ENCODE measurements at regions not wholly inside any gene's neighbourhood (a gene's known extent, or its start where the extent isn't known, plus 50 kb on each side); places are given as distances from the start of the nearest gene placed in this dataset.

DNA sequence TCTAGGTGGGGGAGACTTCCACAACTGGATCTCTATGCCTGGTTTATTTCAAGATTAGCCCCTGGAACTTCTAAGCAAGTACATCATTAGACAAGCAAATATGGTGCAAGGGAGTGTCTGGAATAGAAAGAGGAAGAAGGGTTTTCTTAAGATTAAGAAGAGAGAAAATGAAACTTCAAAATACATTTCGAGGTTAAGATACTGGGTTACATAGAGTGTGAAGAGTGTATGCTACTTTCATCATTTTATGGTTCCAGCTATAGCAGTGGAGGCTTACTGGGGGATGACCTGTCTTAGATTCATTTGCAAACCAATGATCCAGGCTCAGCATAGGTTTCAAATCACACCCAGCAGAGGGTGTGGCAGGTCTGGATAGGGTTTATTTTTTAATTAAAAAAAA, 144.4 kb upstream of the GATB start:
- ATAC-seq (ENCODE audit: low read depth) (no peak), DNase-seq (ENCODE audit: low spot score) (no peak)
- Histone ChIP-seq H3K4me3 (ENCODE audit: severe bottlenecking) (no peak overlapping the region), H3K27me3 (ENCODE audit: insufficient read depth, poor library complexity, severe bottlenecking) (no peaks in the 10 kb centered on the region), H3K9me3 (ENCODE audit: severe bottlenecking) (no peaks in the 10 kb centered on the region), H3K36me3 (ENCODE audit: low read depth) (no peaks in the 10 kb centered on the region), H3K4me1 (ENCODE audit: insufficient read depth, poor library complexity, severe bottlenecking) (no peaks in the 10 kb centered on the region), H3K27ac (ENCODE audit: poor library complexity, severe bottlenecking) (no peak overlapping the region)
- TF ChIP-seq, protein P1, sequence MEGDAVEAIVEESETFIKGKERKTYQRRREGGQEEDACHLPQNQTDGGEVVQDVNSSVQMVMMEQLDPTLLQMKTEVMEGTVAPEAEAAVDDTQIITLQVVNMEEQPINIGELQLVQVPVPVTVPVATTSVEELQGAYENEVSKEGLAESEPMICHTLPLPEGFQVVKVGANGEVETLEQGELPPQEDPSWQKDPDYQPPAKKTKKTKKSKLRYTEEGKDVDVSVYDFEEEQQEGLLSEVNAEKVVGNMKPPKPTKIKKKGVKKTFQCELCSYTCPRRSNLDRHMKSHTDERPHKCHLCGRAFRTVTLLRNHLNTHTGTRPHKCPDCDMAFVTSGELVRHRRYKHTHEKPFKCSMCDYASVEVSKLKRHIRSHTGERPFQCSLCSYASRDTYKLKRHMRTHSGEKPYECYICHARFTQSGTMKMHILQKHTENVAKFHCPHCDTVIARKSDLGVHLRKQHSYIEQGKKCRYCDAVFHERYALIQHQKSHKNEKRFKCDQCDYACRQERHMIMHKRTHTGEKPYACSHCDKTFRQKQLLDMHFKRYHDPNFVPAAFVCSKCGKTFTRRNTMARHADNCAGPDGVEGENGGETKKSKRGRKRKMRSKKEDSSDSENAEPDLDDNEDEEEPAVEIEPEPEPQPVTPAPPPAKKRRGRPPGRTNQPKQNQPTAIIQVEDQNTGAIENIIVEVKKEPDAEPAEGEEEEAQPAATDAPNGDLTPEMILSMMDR (IDR thresholded peaks at IDR 0.05; ENCODE audit: poor library complexity, severe bottlenecking): no peak

DNA sequence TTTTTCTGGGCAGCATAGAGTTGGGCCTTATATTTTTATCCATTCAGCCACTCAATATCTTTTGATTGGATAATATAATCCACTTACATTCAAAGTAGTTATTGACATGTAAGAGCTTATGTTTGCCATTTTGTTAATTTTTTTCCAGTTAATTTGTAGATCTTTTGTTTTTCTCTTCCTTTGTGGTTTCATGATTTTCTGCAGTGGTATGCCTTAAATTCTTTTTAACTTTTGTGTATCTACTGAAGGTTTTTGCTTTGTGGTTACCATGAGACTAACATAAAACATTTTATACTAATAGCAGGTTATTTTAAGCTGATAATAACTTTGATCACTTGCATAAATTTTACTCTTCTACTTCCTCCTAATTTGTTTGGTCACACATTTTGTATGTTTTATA, 140.8 kb upstream of the GATB start:
- Histone ChIP-seq H3K36me3 (ENCODE audit: low read depth) (no peaks in the 10 kb centered on the region), H3K27ac (ENCODE audit: poor library complexity, severe bottlenecking) (no peak overlapping the region), H3K27me3 (ENCODE audit: insufficient read depth, poor library complexity, severe bottlenecking) (no peaks in the 10 kb centered on the region), H3K4me3 (ENCODE audit: severe bottlenecking) (no peak overlapping the region), H3K9me3 (ENCODE audit: severe bottlenecking) (no peaks in the 10 kb centered on the region), H3K4me1 (ENCODE audit: insufficient read depth, poor library complexity, severe bottlenecking) (no peaks in the 10 kb centered on the region)
- ATAC-seq (ENCODE audit: low read depth) (no peak), DNase-seq (ENCODE audit: low spot score) (no peak)
- TF ChIP-seq, protein P1 (IDR thresholded peaks at IDR 0.05; ENCODE audit: poor library complexity, severe bottlenecking): no peak

DNA sequence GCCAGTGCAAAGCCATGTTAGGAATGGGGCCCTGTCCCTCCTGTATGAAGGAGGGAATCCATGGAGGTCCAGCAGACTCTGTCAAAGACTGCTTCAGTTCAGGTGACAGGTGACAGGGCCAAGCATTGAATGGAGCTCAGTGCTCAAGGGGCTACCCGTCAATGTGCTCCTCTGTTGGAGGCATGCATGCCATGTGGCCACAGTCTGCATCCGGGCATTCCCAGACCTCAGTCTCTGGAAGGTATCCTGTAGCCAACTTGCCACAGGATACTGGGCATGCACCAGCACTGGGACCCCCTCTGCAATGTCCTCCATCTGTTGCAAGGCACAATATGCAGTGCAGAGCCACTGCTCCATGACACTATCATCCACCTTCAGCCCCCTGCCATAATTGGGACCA, 136.1 kb upstream of the GATB start:
- no peak overlapping the region for H3K27ac ChIP-seq (ENCODE audit: poor library complexity, severe bottlenecking)
- ATAC-seq (ENCODE audit: low read depth) (no peak), DNase-seq (ENCODE audit: low spot score) (no peak)
- no peaks in the 10 kb centered on the region for H3K4me1 ChIP-seq (ENCODE audit: insufficient read depth, poor library complexity, severe bottlenecking)
- H3K27me3 ChIP-seq (ENCODE audit: insufficient read depth, poor library complexity, severe bottlenecking): no peaks in the 10 kb centered on the region
- no peaks in the 10 kb centered on the region for H3K9me3 ChIP-seq (ENCODE audit: severe bottlenecking)
- H3K4me3 ChIP-seq (ENCODE audit: severe bottlenecking): no peak overlapping the region
- H3K36me3 ChIP-seq (ENCODE audit: low read depth): no peaks in the 10 kb centered on the region
- TF ChIP-seq, protein P1 (IDR thresholded peaks at IDR 0.05; ENCODE audit: poor library complexity, severe bottlenecking): no peak

DNA sequence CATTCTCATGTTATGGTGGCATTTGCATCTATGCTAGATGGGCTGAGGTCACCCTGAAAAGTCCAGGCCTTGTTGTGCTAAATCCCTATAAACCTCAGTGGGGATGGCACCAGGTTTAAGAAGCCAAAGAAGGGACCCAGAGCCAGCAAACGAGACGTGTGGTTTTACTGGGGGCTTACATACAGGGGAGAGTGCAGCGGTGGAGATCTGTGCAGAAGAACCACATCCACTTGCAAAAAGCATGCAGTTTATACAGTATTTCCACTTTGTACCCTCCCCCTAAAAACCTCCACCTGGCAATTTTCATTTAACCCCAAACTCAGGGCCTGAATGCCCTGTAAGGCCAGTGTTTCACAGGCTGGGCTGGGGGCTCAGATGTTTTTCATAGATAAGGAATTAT, 134.9 kb upstream of the GATB start:
- H3K27me3 ChIP-seq (ENCODE audit: insufficient read depth, poor library complexity, severe bottlenecking): no peaks in the 10 kb centered on the region

DNA sequence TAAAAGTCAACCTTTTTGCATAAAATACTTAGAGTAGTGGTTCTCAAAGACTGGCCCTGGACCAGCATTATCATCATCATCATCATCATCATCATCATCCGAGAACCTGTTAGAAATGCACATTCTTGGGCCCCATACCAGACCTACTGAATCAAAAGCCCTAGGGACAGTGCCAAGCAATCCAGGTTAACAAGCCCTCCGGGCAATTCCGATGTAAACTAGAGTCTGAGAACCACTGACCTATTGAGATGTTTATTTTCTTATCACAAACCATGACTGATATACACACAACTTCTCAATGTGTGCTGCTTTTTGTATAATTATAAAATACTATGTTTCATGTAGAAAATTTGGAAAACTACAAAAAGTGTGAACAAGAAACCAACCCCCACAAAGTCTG, 133.4 kb upstream of the GATB start:
- H3K4me3 ChIP-seq (ENCODE audit: severe bottlenecking): no peak overlapping the region
- ATAC-seq (ENCODE audit: low read depth) (no peak), DNase-seq (ENCODE audit: low spot score) (no peak)
- no peak overlapping the region for H3K27ac ChIP-seq (ENCODE audit: poor library complexity, severe bottlenecking)
- TF ChIP-seq, protein P1 (IDR thresholded peaks at IDR 0.05; ENCODE audit: poor library complexity, severe bottlenecking): no peak
- no peaks in the 10 kb centered on the region for H3K36me3 ChIP-seq (ENCODE audit: low read depth)
- no peaks in the 10 kb centered on the region for H3K9me3 ChIP-seq (ENCODE audit: severe bottlenecking)
- H3K4me1 ChIP-seq (ENCODE audit: insufficient read depth, poor library complexity, severe bottlenecking): no peaks in the 10 kb centered on the region
- no peaks in the 10 kb centered on the region for H3K27me3 ChIP-seq (ENCODE audit: insufficient read depth, poor library complexity, severe bottlenecking)

More for the DNA sequence above, 134.9 kb upstream of the GATB start:
- TF ChIP-seq, protein P1 (IDR thresholded peaks at IDR 0.05; ENCODE audit: poor library complexity, severe bottlenecking): no peak
- no peaks in the 10 kb centered on the region for H3K36me3 ChIP-seq (ENCODE audit: low read depth)
- no peak for DNase-seq (ENCODE audit: low spot score)
- H3K27ac ChIP-seq (ENCODE audit: poor library complexity, severe bottlenecking): no peak overlapping the region
- no peak for ATAC-seq (ENCODE audit: low read depth)
- H3K4me1 ChIP-seq (ENCODE audit: insufficient read depth, poor library complexity, severe bottlenecking): no peaks in the 10 kb centered on the region
- H3K4me3 ChIP-seq (ENCODE audit: severe bottlenecking): no peak overlapping the region
- H3K9me3 ChIP-seq (ENCODE audit: severe bottlenecking): no peaks in the 10 kb centered on the region
